ENCODE measurements at regions not wholly inside any gene's neighbourhood (a gene's known extent, or its start where the extent isn't known, plus 50 kb on each side); places are given as distances from the start of the nearest gene placed in this dataset.

DNA sequence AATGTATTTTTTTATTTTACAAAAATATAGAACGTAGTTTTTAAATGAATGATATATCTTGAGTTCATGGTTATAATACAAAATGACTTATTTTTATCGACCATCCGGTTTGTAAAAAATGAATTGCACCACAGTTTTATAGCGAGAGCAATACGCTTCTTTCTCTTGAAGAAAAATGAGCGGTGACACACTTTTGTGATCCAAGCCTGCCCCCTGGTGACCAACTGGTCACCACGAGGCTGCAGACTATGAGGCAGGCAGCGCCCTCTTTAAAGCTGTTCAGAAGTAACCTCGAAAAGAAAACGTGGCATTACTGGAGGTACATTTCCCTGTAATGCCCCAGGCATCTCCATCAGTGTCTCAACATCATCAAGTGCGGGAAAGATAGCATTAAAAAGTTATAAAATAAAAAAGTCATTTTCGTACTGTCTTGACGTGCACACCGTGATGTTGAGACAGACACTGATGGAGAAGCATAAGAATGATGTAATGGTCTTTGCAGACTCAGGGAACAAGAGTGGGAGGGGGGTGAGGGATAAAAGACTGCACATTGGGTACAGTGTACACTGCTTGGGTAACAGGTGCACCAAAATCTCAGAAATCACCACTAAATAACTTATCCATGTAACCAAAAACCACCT, 734.2 kb upstream of the ADAMTS5 start:
- DNase-seq (ENCODE audit: low spot score), result peak; percentile 86

DNA sequence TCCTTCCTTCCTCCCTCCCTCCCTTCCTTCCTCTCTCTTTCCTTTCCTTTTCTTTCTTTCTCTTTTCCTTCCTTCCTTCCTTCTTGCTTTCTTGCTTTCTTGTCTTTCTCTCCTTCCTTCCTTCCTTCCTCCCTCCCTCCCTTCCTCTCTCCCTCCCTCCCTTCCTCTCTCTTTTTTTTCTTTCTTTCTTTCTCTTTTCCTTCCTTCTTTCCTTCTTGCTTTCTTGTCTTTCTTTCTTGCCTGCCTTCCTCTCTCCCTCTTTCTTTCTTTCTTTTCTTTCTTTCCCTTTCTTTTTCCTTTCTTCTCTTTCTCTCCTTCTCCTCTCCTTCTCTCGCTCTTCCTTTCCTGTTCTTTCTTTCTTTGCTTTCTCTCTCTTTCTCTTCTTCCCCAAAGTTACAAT, 728.4 kb upstream of the ADAMTS5 start:
- no peak for DNase-seq (ENCODE audit: low spot score)

DNA sequence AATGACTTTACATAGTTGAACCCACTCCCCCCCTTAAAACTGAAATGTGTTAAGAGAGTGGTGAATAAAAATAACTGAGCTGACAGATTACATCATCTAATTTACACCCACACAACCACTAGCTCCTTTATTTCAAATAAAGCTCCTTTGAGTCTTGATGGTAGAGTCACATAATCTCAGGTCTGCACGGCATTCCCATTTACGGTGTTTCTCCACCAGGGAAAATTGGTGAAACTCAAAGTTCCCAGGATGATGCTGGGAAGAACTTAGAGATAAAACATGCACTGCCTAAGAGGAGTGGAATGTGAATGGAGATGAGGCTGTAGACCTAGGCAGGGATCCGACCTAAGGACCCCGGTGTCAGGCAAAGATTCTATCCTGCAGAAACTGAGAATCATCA, 727.8 kb upstream of the ADAMTS5 start:
- DNase-seq (ENCODE audit: low spot score), result no peak

DNA sequence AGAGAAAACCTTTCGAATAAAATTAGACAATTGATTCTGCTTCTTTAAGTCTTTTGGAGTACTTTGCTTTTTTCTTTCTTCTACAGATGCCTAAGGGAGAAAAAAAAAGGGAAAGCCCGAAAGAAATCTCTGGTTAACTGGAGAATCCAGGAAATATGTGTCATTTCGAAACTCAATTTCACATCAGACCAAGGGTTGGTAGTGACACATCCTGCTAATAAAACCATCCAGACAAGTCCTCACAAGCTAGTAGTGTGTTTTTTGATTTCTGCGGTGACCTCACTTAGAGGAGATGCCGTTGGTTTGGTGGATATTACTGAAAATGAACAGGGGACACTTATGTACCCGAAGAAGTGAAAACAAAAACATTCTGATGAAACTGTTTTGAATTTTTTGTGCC, 726.5 kb upstream of the ADAMTS5 start:
- DNase-seq (ENCODE audit: low spot score), result no peak

DNA sequence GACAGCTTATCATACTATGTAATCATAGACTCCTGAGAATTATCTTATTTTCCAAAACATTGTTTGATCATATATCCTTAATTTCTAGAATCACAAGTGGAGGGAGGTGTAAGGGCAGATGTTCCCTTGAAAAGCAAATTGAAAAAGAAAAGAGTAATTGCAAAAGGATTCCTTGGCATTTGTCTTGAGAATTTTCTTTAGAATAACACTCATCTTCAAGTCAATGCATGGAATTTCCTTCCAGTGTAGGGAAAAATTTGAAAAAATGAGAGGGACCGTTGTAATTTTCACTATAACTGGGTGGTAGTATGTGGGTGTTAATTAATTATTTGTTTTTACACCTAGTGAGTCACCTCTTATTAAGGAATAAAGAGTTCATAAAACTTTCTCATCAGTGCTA, 724.6 kb upstream of the ADAMTS5 start:
- no peak for DNase-seq (ENCODE audit: low spot score)

DNA sequence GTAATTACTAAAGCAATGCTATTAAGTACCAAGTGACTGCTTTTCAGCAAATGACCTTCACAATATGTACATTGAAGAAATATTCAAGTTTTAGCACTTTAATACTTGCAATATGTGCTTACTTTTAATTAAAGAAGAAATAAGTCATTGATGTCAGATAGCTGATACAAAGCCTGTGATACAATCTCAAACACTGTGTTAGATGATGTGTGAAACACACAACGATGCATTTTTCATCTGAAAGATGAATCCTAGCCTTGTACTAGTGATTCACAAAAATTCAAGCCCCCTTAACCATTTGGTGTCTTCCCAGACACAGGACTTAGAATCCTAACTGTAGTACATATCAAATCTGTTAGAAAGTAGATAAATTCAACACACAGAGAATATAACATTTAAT, 724.1 kb upstream of the ADAMTS5 start:
- DNase-seq (ENCODE audit: low spot score), result no peak

DNA sequence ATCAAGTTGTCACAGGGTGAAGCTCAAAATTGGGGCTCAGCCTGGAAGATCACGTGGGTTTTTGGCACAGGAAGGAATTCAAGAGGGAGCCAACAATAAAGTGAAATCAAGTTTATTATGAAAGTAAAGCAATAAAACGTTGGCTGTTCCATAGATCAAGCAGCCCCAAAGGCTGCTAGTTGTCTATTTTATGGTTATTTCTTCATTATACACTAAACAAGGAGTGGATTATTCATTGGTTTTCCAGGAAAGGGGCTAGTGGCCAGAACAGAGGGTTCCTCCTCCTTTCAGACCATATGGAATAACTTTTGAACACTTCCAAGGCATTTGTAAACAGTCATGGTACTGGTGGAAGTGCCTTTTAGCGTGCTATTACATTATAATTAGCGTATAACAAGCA, 723.5 kb upstream of the ADAMTS5 start:
- no peak for DNase-seq (ENCODE audit: low spot score)

DNA sequence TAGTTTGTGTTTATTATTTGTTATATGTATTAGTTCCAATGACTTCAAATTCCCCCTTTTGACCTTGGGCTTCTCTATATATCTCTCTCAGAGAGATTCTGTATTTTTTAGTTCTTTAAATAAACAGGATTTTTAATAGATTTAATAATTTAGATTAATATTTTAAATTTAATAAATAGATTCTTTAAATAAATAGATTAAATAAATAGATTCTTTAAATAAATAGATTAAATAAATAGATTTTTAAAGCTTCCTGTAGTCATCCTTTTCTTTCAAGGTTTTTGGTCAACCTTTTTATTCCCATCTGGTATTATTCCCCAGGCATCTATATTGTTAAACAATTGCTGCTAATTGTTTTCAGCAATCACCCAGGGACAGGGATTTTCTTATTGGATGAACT, 721.9 kb upstream of the ADAMTS5 start:
- no peak for DNase-seq (ENCODE audit: low spot score)

DNA sequence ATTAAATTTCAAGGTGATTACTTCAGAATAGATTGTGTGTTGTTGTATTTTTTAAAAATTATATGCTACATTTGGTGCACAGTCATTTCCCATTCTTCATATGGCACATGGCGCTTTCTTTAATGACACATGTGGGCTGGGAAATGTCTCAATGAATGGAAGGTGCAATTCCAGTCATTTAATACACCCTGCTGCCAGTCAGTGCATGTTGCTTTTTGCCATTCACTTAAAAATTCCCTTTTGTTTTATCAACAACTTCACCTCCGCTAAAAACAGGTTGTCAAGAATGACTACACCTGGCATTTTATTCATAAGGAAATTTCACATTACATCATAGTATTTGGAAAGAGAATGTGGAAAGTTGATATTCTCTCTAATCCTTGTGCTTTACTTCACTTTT, 716.4 kb upstream of the ADAMTS5 start:
- no peak for DNase-seq (ENCODE audit: low spot score)

DNA sequence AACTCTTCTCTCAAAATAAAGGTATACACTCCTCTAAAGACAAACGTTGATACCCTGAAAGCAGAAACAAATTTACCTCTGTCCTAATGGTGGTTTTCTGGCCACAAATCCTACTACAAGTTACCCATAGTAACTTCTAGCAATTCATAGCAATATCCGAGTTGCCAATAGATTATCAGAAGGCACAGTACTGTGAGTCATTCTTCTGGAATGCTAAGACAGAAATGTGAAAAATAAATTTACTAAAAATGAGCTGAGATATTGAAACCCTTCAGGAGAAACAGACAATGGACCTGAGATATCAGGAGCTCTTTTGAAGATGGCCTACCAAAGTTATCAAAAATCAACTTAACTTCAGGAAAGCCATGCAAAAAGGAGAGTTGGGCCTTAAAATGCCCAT, 715.0 kb upstream of the ADAMTS5 start:
- DNase-seq (ENCODE audit: low spot score), result no peak

DNA sequence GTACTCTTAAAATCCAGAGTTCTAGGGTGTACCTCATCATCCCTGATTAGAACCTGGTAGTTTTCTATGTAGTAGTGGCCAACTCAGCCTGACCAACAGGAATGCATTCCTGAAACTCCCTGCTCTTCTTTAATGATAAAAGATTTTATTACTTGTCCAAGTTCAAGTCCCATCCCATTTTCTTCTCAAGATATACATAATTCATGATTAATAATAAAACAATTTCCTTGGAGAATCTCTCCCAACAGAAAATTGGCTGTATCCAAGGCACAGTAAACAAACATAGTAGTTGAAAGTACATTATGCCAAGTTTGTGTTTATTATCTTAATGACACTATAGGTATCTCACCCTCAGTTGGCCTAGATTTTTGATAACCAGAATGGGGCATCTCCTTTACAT, 714.1 kb upstream of the ADAMTS5 start:
- no peak for DNase-seq (ENCODE audit: low spot score)

DNA sequence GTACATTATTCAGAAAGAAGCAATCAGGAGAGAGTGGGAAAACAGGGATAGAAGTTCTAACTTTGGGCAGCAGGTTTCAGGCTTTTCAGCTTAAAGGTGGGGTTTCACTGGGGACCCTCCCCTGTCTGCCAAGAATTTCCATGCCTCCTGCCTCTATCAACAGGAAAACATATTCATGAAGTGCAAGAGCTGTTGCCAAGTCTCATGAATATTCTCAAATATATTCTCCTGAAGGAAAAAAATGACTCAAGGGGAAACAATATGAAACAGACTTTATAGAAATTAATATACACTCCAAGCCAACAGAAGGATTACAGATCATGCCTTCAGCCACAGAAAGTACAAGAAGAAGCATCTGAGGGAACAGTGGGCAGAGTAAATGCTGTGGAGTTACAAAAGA, 713.3 kb upstream of the ADAMTS5 start:
- DNase-seq (ENCODE audit: low spot score), result no peak

DNA sequence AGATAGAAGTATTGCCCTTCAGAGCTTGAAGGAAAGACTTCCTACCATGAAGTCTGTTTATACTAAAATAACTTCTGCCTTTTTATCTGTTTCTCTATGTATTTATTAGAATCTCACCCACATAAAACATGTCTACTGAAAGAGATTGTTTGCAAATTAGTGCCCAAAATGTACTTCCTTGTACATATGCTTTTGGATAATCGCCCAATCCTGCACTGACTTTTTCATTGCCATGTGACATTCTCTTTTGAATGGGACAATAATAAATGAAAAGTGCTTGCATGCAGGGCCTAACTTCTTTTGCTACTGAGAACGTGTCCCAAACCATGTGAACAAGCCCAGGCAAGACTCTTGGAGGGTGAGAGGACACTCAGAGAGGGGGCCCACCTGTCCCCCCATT, 711.6 kb upstream of the ADAMTS5 start:
- no peak for DNase-seq (ENCODE audit: low spot score)

DNA sequence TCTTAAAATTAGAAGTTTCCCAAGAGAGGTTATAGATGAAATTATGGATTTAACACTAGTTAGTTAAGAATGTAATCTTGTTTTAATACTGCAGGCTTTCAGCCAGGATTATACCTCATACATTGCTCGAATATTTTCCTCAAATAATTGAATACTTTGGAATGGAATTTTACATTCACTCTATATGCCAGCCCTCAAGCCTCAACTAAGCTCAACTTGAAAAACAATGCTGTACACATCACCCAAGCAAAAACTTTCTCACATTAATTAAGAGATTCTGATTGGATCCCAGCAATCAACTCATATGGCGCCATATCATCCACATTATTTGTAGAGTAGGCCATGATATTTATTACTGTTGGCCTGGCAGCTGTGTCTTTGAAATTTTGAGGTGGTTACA, 710.7 kb upstream of the ADAMTS5 start:
- no peak for DNase-seq (ENCODE audit: low spot score)

DNA sequence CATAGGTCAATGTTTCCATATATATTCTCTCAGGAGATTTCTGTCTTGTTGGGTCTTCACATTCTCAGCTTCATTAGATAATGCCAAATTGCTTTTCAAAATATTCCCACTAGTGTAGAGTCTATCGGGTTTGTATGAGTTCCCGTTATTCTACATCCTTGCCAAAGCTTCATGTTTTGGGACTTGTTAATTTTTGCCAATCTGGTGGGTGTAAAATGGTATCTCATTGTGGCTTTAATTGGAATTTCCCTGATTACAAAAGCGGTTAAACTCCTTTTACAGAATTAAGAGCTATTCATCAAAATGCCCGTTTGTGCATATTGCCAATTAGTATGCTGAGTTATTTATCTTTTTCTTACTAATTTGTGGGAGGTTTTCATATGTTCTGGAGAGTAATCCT, 708.4 kb upstream of the ADAMTS5 start:
- DNase-seq (ENCODE audit: low spot score), result no peak

DNA sequence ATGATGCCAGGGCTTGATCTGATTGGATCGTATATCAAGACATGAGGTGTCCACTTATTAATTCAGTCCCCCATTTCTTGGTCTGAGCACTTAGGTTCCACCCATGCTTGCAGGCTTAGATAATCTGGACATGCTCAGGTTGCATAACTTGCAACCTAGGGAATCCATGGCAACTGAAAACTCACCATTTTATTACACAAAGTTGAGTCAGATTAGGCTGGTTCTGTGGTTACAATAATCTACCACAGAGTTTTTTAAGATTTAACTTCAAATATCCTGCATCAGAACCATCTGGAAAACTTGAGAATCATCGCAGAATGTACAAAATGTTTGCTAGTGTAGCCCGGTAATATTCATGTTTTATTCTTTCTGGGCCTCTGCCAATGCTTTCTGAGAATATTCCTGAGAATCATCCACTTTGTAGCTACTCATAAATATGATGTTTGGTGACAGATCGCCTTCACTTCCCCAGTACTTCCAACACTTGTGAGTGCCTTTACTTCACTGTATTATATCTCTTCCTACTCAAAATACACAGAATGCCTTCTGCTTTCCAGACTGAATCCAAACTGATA, 707.2 kb upstream of the ADAMTS5 start:
- no peak for DNase-seq (ENCODE audit: low spot score)

DNA sequence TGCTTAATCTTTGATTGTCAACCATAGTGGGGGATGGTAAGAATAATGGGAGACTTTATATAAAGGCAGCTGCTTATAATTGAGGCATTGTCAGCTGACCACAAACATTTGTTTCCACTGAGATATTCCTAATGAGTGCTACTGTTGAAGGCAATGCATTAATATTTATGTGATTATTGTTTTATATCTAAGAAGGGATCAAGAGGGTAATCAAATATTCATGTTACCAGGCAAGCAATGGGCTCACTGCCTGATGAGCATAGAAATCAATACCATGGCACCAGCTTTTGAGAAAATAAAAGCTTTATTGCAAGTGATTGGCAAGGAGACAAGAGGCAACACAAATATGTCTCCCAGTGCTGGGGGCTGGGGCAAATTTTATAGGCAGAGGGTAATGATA, 706.7 kb upstream of the ADAMTS5 start:
- DNase-seq (ENCODE audit: low spot score), result no peak

DNA sequence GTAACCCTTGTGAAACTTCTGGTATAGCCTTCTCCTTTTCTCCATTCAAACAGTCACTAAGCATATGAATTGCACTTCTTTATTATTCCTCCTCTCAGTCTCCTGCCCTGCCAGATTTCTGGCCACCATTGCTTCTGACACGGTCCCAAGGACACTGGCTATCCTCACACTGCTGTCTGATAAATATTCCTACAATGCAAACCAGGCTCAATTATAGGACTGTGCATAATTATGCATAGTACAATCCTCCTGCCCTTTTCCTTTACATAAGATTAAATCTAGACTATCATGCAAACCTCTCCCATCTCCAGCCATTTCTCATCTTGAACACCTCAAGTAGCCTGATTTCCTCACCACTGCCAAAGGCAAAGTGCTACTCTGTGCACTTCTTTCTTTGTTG, 704.3 kb upstream of the ADAMTS5 start:
- DNase-seq (ENCODE audit: low spot score), result no peak

DNA sequence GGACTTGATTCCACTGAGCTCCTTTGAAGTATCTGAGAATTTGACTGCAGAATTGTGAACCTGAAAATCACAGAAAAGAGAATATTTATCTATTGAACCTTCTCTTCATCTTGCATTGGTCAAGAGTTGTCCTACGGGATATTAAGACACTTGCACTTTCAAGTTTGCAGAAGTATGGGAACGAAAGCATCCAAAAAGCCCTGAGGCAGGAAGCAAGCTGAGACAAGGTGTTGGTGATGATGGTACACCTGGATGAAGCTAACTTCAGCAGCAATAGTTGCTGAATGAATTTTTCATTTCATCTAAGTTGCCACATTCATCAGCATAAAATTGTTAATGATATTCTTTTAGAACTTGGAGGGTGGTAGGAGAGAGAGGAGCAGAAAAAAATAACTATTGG, 686.6 kb upstream of the ADAMTS5 start:
- no peak for DNase-seq (ENCODE audit: low spot score)

DNA sequence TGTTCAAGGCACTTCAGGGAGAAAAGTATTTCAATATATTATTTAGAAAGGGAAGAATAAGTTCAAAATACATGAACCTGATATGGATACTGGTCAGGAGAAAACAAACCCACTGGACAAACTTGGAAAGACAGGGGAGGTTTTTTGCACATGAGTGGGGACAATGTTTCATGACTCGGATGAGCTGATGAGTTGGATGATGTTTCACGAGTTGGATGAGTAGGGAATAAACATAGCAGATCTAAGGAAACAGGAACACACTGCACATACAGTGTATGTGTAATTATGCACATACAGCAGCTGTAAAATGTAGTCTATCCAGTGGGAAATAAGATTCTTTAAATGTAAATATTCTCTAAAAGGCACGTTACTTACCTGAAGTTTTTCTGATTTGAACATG, 682.9 kb upstream of the ADAMTS5 start:
- no peak for DNase-seq (ENCODE audit: low spot score)

DNA sequence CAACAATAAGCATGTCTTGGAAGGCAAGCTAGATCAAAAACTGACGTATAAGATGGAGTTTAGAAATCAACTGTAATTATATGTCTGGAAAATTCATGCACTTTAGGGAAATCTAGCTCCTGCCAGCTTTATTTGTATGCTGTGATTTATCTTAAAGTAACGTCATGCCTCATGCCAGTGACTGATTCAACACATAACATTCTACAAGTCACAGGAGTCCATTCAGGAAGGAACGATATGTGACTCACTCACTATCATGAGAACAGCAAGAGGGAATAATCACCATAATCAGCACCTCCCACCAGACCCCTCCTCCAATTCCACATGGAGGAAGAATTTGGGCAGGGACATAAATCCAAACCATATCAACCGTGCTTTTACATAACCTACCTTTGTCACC, 682.4 kb upstream of the ADAMTS5 start:
- DNase-seq (ENCODE audit: low spot score), result no peak

DNA sequence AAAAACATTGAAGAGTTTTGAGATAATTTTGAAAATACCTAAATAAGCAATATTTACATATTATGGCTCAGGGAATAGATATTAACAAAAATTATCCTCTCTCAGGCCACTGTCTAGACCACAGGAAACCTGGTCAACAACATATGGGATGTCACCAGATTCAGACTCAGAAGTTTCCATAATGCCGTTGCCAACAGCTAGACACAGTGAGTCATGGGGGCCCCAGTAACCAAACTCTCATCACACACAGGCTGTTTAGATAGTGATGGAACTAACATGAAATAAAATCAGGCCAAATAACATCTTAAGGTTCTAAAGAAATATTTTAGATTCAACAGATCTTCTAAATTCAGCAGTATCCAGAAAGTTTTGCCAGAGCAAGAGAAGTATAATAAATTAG, 681.7 kb upstream of the ADAMTS5 start:
- no peak for DNase-seq (ENCODE audit: low spot score)

DNA sequence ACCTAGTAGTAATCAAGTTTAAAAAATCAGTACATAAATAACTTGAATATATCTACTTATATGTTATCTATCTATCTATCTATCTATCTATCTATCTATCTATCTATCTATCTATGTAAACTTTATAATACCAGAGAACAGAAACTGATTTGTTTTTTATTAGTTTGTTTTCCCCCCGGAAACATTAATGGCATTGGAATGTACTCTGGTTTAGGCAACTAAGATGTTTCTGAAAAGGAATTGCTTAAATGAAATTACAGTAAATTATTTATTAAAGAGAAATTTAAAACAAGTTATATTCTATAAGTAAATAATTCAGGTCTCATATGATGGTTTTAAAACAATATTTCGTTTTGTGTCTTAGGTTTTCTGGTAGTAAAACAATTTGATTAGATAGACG, 681.0 kb upstream of the ADAMTS5 start:
- no peak for DNase-seq (ENCODE audit: low spot score)

DNA sequence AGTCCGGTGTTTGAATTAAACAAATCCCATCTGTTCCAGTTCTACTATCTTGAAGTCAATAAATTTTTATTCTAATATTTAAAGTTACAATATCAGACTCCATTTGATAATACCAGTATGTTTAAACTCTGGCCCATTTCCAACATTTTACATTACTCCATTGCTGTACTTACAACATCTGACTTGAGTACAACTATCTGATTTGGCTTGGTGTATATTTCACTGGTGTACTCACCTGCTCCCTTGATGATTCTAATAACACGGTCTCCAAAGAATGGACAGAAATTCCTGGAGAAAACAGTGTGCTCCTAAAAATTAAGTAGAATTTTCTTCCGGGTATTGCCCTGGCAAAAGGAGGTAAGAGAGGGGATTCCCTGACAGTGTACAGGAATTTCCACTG, 680.5 kb upstream of the ADAMTS5 start:
- no peak for DNase-seq (ENCODE audit: low spot score)

DNA sequence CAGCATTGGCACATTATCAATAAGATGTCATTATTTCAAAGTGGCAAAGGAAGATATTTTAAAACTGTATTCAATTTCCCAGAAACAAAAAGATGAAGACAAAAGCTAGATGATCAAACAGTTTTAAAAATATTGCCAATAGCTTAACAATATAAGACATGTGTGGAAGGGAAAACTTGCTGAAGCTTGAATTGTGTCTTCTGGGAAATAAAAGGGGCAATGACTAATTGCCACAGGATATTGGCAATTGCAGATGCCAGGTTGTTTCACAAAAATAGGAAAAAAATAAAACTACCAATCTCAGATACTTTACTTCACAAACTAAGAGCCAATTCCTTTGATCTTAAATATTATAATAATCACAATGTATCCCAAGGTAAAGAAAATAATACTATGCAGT, 679.8 kb upstream of the ADAMTS5 start:
- no peak for DNase-seq (ENCODE audit: low spot score)

Measured in cerebellar cortex (tissue), 1 donor.